HG02798 (cell line): ENCODE measurements at regions not wholly inside any gene's neighbourhood (a gene's known extent, or its start where the extent isn't known, plus 50 kb on each side); places are given as distances from the start of the nearest gene placed in this dataset.
A peak's percentile ranks its signal among the peaks of the same experiment; 100 is the strongest.
"Not testable (repeated sequence)": the region's sequence is repeated elsewhere in the genome, so short reads cannot be mapped to it uniquely, and the experiment has no call there.

Experiments used
- ATAC-seq: cut with Tn5 transposase; IDR thresholded peaks from one replicate; pipeline ENCODE4 v1.9.1; 2021; ENCODE audit warnings: mild to moderate bottlenecking; ENCODE audit not compliant: unreplicated experiment, poor library complexity

- ATAC-seq, result no peak
Observed at GRCh38 chr13:33679658-33680012, 138.3 kb upstream of the RFC3 start.

GRCh38 chr13:33682020-33682564, 135.9 kb upstream of the RFC3 start:
- ATAC-seq, result no peak

DNA sequence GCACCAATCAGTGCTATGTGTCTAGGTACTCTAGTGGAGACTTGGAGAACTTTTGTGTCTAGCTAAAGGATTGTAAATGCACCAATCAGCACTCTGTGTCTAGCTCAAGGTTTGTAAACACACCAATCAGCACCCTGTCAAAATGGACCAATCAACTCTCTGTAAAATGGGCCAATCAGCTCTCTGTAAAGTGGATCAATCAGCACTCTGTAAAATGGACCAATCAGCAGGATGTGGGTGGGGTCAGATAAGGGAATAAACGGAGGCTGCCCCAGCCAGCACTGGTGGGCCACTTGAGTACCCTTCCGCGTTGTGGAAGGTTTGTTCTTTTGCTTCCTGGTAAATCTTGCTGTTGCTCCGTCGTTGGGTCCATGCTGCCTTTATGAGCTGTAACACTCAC, 135.3 kb upstream of the RFC3 start:
- ATAC-seq, result not testable (repeated sequence)

GRCh38 chr13:33683376-33683775, 134.6 kb upstream of the RFC3 start:
- no peak for ATAC-seq

DNA sequence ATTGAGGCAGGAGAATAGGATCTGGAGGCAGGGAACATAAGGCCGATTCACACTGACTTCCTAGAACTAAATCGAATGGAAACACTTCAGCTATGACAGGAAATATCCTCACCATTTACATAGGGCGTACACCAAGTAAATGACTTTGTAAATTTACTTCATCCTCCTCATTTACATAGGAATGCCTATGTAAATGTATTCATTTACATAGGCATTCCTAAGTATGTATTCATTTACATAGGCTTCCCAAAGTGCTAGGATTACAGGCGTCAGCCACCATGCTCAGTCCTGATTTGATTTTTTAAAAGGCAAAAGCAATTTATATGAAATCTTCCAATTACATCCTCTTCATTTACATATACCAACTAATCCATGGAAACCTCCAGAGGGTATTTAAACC, 133.1 kb upstream of the RFC3 start:
- no peak for ATAC-seq

DNA sequence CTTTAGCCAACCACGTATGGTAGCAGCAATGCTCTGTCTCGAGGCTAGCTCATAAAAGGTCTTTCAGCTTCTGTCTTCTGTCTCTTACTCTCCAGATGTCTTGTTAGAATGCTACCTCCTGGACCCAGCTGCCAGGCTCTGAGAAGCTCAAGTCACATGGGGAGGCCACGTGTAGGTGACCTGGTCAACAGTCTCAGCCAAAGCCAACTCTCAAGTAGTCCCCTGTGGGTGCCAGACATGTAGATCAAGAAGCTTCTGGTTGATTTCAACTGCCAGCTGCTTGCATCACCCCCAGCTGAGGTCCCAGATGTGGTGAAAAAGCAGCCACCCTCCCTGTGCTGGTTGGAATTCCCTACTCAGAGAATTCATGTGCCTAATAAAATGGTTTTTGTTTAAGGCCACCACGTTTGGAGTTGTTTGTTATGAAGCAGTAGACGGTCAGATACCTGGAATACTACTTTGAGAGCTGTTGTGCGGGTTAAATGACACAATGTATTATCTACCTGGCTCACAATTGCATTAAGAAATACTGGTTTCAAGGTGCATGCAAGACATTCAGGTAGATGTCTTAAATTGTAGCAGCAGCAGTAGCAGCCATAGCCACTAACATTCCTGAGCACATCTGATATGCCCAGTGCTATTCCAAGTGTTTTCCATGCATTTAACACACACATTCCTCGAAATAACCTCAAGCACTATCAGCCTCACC, 131.0 kb upstream of the RFC3 start:
- ATAC-seq, result no peak

DNA sequence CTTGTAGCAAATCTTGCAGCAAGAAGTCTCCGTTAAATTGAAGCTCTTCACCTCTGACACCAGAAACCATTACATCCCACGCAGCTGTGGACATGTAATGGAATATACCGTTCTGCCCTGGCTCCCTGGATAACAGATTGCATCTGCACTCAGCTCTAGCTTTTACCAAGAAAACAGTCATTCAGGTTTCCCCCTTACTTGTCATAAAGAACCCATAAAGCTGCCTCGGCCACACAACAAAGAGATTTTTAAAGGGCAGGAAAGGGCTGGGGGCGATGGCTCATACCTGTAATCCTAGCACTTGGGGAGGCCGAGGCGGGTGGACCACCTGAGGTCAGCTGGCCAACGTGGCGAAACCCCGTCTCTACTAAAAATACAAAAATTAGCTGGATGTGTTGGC, 127.6 kb upstream of the RFC3 start:
- ATAC-seq, result no peak

GRCh38 chr13:33691980-33692379, 126.0 kb upstream of the RFC3 start:
- ATAC-seq, result no peak

DNA sequence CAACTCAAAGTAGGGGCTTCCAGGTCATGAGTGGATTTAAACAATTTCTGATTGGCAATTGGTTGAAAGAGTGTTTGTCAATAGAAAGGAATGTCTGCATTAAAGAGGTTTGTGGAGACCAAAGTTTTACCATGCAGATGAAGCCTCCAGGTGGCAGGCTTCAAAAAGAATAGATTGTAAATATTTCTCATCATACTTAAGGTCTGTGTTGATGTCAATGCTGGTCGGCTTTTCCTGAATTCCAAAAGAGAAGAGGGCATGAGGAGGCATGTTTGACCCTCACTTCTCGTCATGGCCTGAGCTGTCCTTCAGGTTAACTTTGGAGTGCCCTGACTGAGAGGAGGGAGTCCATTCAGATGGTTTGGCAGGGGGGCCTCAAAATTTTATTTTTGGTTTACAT, 125.4 kb upstream of the RFC3 start:
- ATAC-seq, result no peak

DNA sequence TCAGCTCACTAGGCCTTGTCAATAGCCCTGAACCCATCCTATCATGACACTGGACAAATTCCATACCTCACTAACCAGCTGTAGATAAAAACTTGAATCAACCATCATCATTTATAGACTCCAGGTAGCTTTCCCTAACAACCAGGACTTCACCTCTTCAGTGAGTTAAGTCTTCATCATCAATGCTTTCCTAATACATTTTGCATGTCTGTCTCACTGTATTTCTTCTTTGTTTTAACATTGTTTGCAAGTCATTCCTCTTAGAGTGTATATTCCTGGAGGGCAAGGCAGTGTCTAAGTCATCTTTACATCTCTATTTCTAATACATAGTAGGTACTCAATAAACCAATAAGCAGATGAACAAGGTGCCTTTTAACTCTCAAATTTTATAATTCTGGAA, 123.4 kb upstream of the RFC3 start:
- ATAC-seq, result no peak

DNA sequence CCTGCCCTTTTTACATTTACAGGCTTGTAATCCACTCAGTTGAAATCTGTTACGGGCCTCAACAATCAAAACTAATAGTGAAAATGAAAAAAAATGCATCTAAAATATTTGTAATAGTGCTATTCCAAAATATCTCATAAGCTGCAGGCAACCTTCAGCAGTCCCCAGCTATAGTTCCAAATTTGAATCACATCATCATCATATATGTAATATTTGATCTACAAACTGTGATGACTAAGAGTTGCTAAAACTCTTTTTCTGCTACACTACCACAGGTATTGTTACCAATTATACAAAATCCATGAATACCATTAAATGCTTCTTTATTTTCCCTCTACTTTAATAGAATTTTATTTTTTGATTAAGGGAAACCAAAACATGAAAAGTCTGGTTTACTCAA, 121.4 kb upstream of the RFC3 start:
- ATAC-seq, result no peak

GRCh38 chr13:33697926-33698325, 120.0 kb upstream of the RFC3 start:
- no peak for ATAC-seq

DNA sequence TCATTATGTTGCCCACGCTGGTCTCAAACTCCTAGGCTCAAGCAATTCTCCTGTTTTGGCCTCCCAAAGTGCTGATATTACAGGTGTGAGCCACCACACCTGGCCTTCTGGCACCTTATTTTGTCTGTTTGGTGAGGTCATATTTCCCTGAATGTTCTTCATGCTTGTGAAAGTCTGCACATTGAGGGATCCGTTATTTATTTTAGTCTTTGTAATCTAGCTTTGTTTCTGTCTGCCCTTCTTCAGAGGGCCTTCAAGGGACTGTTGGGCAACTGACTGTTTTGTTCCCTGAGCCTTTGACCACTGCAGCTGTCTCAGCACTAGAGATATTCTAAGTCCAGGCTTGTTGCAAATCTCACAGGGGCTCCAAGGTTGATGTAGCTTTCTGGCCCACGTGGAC, 110.5 kb upstream of the RFC3 start:
- ATAC-seq, result no peak

DNA sequence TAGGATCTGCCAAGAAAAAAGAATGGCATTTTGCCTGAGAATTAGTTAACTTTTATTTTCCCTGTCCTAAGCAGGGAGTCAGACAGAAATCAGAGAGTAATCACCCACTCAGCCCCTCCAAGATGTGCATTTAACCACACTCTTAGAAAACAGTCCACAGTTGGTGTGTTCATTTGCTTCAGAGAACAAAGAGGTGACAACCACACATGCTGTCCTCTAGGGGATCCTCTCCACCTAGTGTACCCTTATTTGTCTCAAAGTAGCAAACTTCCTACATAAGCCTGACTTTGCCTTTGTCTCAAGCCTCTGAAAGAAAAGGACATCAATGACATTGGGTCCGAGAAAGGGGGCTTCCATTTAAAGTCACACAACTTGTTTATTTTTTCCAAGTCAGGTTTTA, 107.0 kb upstream of the RFC3 start:
- peak; percentile 64 for ATAC-seq

DNA sequence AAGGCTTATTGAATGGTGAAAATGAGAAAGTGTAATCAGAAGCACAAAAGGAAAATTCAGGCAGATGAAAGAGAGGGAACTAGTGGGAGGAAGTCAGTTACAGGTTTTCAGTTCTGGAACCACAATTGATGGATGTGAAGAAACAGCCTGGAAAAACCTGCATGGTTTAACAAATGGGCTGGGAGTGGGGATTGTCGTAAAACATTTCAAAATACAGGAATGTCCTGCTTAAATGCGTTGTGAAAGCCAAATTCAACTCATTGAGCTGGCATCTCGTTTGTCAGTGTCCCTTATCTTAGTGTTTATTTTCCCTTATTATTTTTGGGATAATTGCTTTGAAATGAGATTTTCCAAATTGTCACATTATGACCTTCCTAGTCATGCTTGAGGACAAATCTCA, 106.5 kb upstream of the RFC3 start:
- ATAC-seq, result no peak

GRCh38 chr13:33717775-33718174, 100.2 kb upstream of the RFC3 start:
- no peak for ATAC-seq

GRCh38 chr13:33721724-33722123, 96.2 kb upstream of the RFC3 start:
- ATAC-seq, result no peak

DNA sequence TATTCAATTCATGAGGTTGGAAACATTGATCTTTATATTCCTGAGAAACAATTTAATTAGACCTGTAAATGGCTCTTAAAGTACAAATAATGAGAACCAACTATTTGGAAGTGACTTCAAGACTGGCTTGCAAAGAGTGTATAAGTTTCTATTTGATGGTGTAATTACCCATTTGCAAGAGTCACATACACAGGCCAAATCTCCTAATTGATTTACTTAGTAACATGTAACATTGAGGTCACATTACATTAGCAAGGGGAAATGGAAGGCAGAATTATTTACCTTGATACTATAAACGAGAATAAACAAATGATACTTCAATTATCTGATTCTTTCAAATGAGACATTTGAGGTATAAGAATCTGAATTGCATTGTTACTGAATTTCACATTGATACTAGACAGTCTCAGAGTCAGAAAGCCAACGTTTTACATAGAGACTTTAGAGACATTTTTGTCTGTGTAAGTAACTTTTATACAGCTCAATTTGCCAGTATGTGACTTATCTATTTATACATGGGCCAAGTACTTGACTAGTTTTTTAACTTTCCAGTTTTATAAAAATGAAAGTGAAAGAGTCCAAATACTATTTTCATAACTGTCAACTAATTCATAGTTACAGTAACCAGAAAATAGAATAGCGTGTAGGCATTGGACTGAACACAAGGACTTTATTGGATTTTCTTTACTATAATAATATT, 95.6 kb upstream of the RFC3 start:
- no peak for ATAC-seq

GRCh38 chr13:33723365-33723764, 94.6 kb upstream of the RFC3 start:
- ATAC-seq, result no peak

GRCh38 chr13:33723772-33724435, 94.0 kb upstream of the RFC3 start:
- peak; percentile 80 for ATAC-seq

DNA sequence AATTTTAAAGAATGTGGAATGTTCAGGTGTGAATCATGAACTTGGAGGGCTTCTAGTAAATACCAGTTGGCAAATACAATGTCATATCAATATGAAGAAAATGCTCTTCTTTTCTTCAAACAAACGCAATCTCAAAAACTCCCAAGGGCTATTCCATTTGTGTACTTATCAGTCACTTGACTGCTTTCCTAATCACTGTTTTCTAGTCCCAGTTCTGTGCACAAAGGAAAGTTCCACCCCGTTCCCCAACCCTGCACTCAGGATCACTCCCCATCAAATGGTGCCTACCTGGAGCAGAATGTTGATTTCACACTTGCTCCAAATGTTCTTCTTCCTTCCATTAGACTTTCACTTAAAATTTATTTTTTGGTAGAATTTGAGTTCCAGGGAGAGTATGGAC, 92.6 kb upstream of the RFC3 start:
- ATAC-seq, result no peak
